K562 (cell line): ENCODE measurements at regions not wholly inside any gene's neighbourhood (a gene's known extent, or its start where the extent isn't known, plus 50 kb on each side); places are given as distances from the start of the nearest gene placed in this dataset.

Source experiments
- CHD2 ChIP-seq: IDR thresholded peaks from 2 replicates; pipeline ENCODE4 v1.6.1; 2011; ENCODE audit warnings: low read depth, low read length
- CTCF ChIP-seq, 3 experiments: IDR thresholded peaks in 2 of 3; conservative IDR thresholded peaks in 1 of 3; 2 replicates each; pipeline ENCODE4 v1.5.1; 2011 to 2012; ENCODE audit warnings: low read length in 3 of 3, mild to moderate bottlenecking in 3 of 3, control low read depth in 2 of 3, improper control_type of control experiment in 1 of 3, inconsistent platforms in 1 of 3, low read depth in 1 of 3, mixed read lengths in 1 of 3, moderate library complexity in 1 of 3; ENCODE audit not compliant: insufficient read depth in 2 of 3
- ETV5 ChIP-seq: sonication (generic); formaldehyde crosslinking; IDR thresholded peaks from 2 replicates; pipeline ENCODE4 v1.4.0; 2020; ENCODE audit warnings: low read depth, mild to moderate bottlenecking, missing genetic modification reagents
- EZH2 ChIP-seq: IDR thresholded peaks from 2 replicates; pipeline ENCODE4 v1.6.1; 2012; ENCODE audit warnings: low read depth, mild to moderate bottlenecking, inconsistent platforms, low read length, borderline replicate concordance
- GATA2 ChIP-seq: sonication (generic); formaldehyde crosslinking; IDR thresholded peaks from 2 replicates; pipeline ENCODE4 v1.4.0; 2020; ENCODE audit warnings: mild to moderate bottlenecking, missing genetic modification reagents
- HDAC3 ChIP-seq: fragments of 450-650 bp; IDR thresholded peaks from 2 replicates; pipeline ENCODE4 v1.6.1; 2018; ENCODE audit warnings: borderline replicate concordance, mild to moderate bottlenecking, moderate library complexity; ENCODE audit not compliant: partially characterized antibody
- MAFF ChIP-seq: IDR thresholded peaks from 2 replicates; pipeline ENCODE4 v1.6.1; 2012; ENCODE audit warnings: low read length, improper control_type of control experiment
- POLR2A ChIP-seq: fragments of 450-650 bp; conservative IDR thresholded peaks from 2 replicates; pipeline ENCODE4 v1.6.1; 2016
- PRDM10 ChIP-seq: fragments of 450-650 bp; IDR thresholded peaks from 2 replicates; pipeline ENCODE4 v1.6.1; 2018; ENCODE audit not compliant: partially characterized antibody
- SNAPC5 ChIP-seq: fragments of 250-450 bp; sonication (Bioruptor Pico); IDR thresholded peaks from 2 replicates; pipeline ENCODE4 v1.8.0; 2021; ENCODE audit warnings: moderate library complexity, mild to moderate bottlenecking, inconsistent platforms
- ZNF316 ChIP-seq: fragments of 450-650 bp; IDR thresholded peaks from 2 replicates; pipeline ENCODE4 v1.6.1; 2016

- no peak for TF ChIP-seq HDAC3
- no peak for TF ChIP-seq CTCF (IDR thresholded peaks at IDR 0.05 in 2 of 3, conservative IDR thresholded peaks at IDR 0.05 in 1 of 3; ENCODE audit: insufficient read depth in 2 of 3, low read depth in 1 of 3, low read length in 3 of 3)
- no peak for TF ChIP-seq MAFF
- no peak for TF ChIP-seq SNAPC5
- no peak for TF ChIP-seq EZH2
- TF ChIP-seq PRDM10: no peak
- no peak for TF ChIP-seq GATA2
- no peak for TF ChIP-seq ZNF316
- no peak for TF ChIP-seq ETV5 (CRISPR knock-in tag)
- TF ChIP-seq CHD2: no peak
- no peak for TF ChIP-seq POLR2A
These were observed 607.2 kb upstream of the NOVA1 start for GRCh38 chr14:27205036-27205435.
